ENCODE measurements at regions not wholly inside any gene's neighbourhood (a gene's known extent, or its start where the extent isn't known, plus 50 kb on each side); places are given as distances from the start of the nearest gene placed in this dataset.

GRCh38 chr6:14695579-14695978 lies 550.3 kb upstream of the JARID2 start:
- Histone ChIP-seq H3K27ac (no peak overlapping the region), H3K4me3 (no peak overlapping the region)
- DNase-seq (ENCODE audit: low spot score), result no peak
- TF ChIP-seq CTCF (IDR thresholded peaks at IDR 0.05), result no peak

GRCh38 chr6:14696367-14696766 lies 549.5 kb upstream of the JARID2 start:
- Histone ChIP-seq H3K4me3 (no peak overlapping the region), H3K27ac (no peak overlapping the region)
- TF ChIP-seq CTCF (IDR thresholded peaks at IDR 0.05), result no peak
- no peak for DNase-seq (ENCODE audit: low spot score)

GRCh38 chr6:14697427-14697826 lies 548.4 kb upstream of the JARID2 start:
- no peak for TF ChIP-seq CTCF (IDR thresholded peaks at IDR 0.05)
- DNase-seq (ENCODE audit: low spot score), result no peak

GRCh38 chr6:14699803-14700601 lies 545.9 kb upstream of the JARID2 start:
- no peak for TF ChIP-seq CTCF (IDR thresholded peaks at IDR 0.05)
- DNase-seq (ENCODE audit: low spot score), result no peak
- Histone ChIP-seq H3K27ac (no peak overlapping the region), H3K4me3 (no peak overlapping the region)

More at GRCh38 chr6:14697427-14697826, 548.4 kb upstream of the JARID2 start:
- Histone ChIP-seq H3K4me3 (no peak overlapping the region), H3K27ac (no peak overlapping the region)

- TF ChIP-seq CTCF (IDR thresholded peaks at IDR 0.05), result no peak
- no peak for DNase-seq (ENCODE audit: low spot score)
- Histone ChIP-seq H3K27ac (no peak overlapping the region), H3K4me3 (no peak overlapping the region)
These were observed 543.9 kb upstream of the JARID2 start for GRCh38 chr6:14701946-14702345.

GRCh38 chr6:14702678-14703077 lies 543.2 kb upstream of the JARID2 start:
- Histone ChIP-seq H3K27ac (no peak overlapping the region), H3K4me3 (no peak overlapping the region)
- no peak for DNase-seq (ENCODE audit: low spot score)
- TF ChIP-seq CTCF (IDR thresholded peaks at IDR 0.05), result no peak

- no peak for TF ChIP-seq CTCF (IDR thresholded peaks at IDR 0.05)
- Histone ChIP-seq H3K27ac (no peak overlapping the region), H3K4me3 (no peak overlapping the region)
- no peak for DNase-seq (ENCODE audit: low spot score)
These were observed 542.3 kb upstream of the JARID2 start for GRCh38 chr6:14703586-14703985.

All from coronary artery (tissue), 2 donors.